Ovary (tissue), 7 donors: ENCODE measurements at regions not wholly inside any gene's neighbourhood (a gene's known extent, or its start where the extent isn't known, plus 50 kb on each side); places are given as distances from the start of the nearest gene placed in this dataset.

Source experiments
- DNase-seq, 5 donors: peaks; one replicate each; pipeline ENCODE4 v3.0.0-alpha.2; 2019 to 2020
- H3K27ac ChIP-seq, 2 donors: fragments of 200-600 bp; one replicate each; pipeline versions ENCODE4 v1.5.1 to v1.8.0; 2019 to 2022
- H3K27me3 ChIP-seq: fragments of 200-600 bp; one replicate; pipeline ENCODE4 v1.8.0; 2022
- H3K36me3 ChIP-seq: fragments of 200-600 bp; sonication (generic); one replicate; pipeline ENCODE4 v1.5.1; 2019
- H3K4me1 ChIP-seq: one replicate; pipeline ENCODE4 v1.8.1; 2013; ENCODE audit warnings: mild to moderate bottlenecking, moderate library complexity; ENCODE audit not compliant: insufficient read depth
- H3K4me3 ChIP-seq: fragments of 200-600 bp; sonication (generic); one replicate; pipeline ENCODE4 v1.5.1; 2017
- H3K9me3 ChIP-seq, 2 donors: fragments of 200-600 bp in 1 of 2; sonication (generic) in 1 of 2; one replicate each; pipeline versions ENCODE4 v1.5.1 to v1.8.1; 2013 to 2019; ENCODE audit warnings: mild to moderate bottlenecking in 1 of 2, moderate library complexity in 1 of 2
- CTCF ChIP-seq, 3 donors: fragments of 450-650 bp in 2 of 3; fragments of 200-600 bp in 1 of 3; IDR thresholded peaks; one replicate each; pipeline versions ENCODE4 v1.5.1 to v1.8.0; 2016 to 2022; ENCODE audit warnings: antibody characterized with exemption in 3 of 3, mild to moderate bottlenecking in 1 of 3
- EP300 ChIP-seq: sonication (generic); formaldehyde crosslinking; IDR thresholded peaks from one replicate; pipeline ENCODE4 v1.6.1; 2017; ENCODE audit warnings: antibody characterized with exemption
- POLR2A ChIP-seq: fragments of 450-650 bp; IDR thresholded peaks from one replicate; pipeline ENCODE4 v1.6.1; 2017; ENCODE audit warnings: antibody characterized with exemption, mild to moderate bottlenecking, moderate library complexity
- WGBS, 3 donors: extraction: QIAGEN DNeasy Blood & Tissue Kit in 1 of 3; methylation state at CpG; one replicate each; pipeline versions ENCODE4 v1.1.5 to v1.1.7; 2013 to 2017; 5-methylcytosine and 5-hydroxymethylcytosine counted together
- intact Hi-C, 4 donors: fragments of 100-400 bp; cut with DNase I; formaldehyde crosslinking; loops; one replicate each; pipeline versions ENCODE4 v1.11.0 to v1.15.1; 2022 to 2023
- donor health status: DM: no; HTN: no; CAD: no; lungs with moderate emphysema.
- donor health status: DM: no; HTN: no; CAD: no.
- donor health status: Bipolar disorder and iron deficiency.
- donor health status: DM: no; HTN: no; CAD: no.
- donor health status: DM: yes; HTN: yes; CAD: no.

- H3K27me3 ChIP-seq: no peaks in the 10 kb centered on the region
- H3K27ac ChIP-seq: no peak overlapping the region
- H3K4me3 ChIP-seq: no peak overlapping the region
- H3K9me3 ChIP-seq: no peaks in the 10 kb centered on the region
- no peak for TF ChIP-seq CTCF (IDR thresholded peaks at IDR 0.05)
- no peak for TF ChIP-seq POLR2A
- TF ChIP-seq EP300: no peak
- no peaks in the 10 kb centered on the region for H3K4me1 ChIP-seq
- intact Hi-C loops: no loop called here
- H3K36me3 ChIP-seq: no peaks in the 10 kb centered on the region
- no peak for DNase-seq
- WGBS, 3 donors: 89 to 93% (median 91%) methylated on average over 8 of the region's 8 CpGs
These were observed 249.2 kb downstream of the ETNK1 start for GRCh38 chr12:22874151-22874550.

GRCh38 chr12:22876262-22876661, 251.3 kb downstream of the ETNK1 start:
- TF ChIP-seq CTCF (IDR thresholded peaks at IDR 0.05) (no peak), POLR2A (no peak), EP300 (no peak)
- Histone ChIP-seq H3K36me3 (no peaks in the 10 kb centered on the region), H3K4me3 (no peak overlapping the region), H3K4me1 (no peaks in the 10 kb centered on the region), H3K27me3 (no peaks in the 10 kb centered on the region), H3K27ac (no peak overlapping the region), H3K9me3 (no peaks in the 10 kb centered on the region)
- WGBS, 3 donors: 91 to 94% (median 92%) methylated on average over 5 of the region's 5 CpGs
- intact Hi-C loops: no loop called here
- no peak for DNase-seq

- intact Hi-C loops: no loop called here
- Histone ChIP-seq H3K9me3 (no peaks in the 10 kb centered on the region), H3K4me3 (no peak overlapping the region), H3K36me3 (no peaks in the 10 kb centered on the region), H3K27ac (no peak overlapping the region), H3K4me1 (no peaks in the 10 kb centered on the region), H3K27me3 (no peaks in the 10 kb centered on the region)
- no peak for TF ChIP-seq EP300
- TF ChIP-seq CTCF (IDR thresholded peaks at IDR 0.05): no peak
- no peak for TF ChIP-seq POLR2A
- WGBS, 3 donors: 72 to 86% (median 74%) methylated on average over 1 of the region's 1 CpG
- DNase-seq: no peak
These were observed 254.2 kb downstream of the ETNK1 start for GRCh38 chr12:22879203-22879602.

- Histone ChIP-seq H3K4me1 (no peaks in the 10 kb centered on the region), H3K4me3 (no peak overlapping the region), H3K36me3 (no peaks in the 10 kb centered on the region), H3K27ac (no peak overlapping the region), H3K9me3 (no peaks in the 10 kb centered on the region), H3K27me3 (no peaks in the 10 kb centered on the region)
- TF ChIP-seq CTCF (IDR thresholded peaks at IDR 0.05): no peak
- no peak for TF ChIP-seq EP300
- TF ChIP-seq POLR2A: no peak
- intact Hi-C loops: no loop called here
- DNase-seq: no peak
These were observed 255.4 kb downstream of the ETNK1 start for GRCh38 chr12:22880331-22880730.

- intact Hi-C loops: no loop called here
- Histone ChIP-seq H3K36me3 (no peaks in the 10 kb centered on the region), H3K4me3 (no peak overlapping the region), H3K9me3 (no peaks in the 10 kb centered on the region), H3K27ac (no peak overlapping the region), H3K27me3 (no peaks in the 10 kb centered on the region), H3K4me1 (no peaks in the 10 kb centered on the region)
- TF ChIP-seq EP300 (no peak), POLR2A (no peak), CTCF (IDR thresholded peaks at IDR 0.05) (no peak)
- no peak for DNase-seq
- 82 to 86% (median 82%) methylated on average over 6 of the region's 6 CpGs for WGBS, 3 donors
These were observed 255.8 kb downstream of the ETNK1 start for GRCh38 chr12:22880807-22881206.
